ENCODE measurements at regions not wholly inside any gene's neighbourhood (a gene's known extent, or its start where the extent isn't known, plus 50 kb on each side); places are given as distances from the start of the nearest gene placed in this dataset.

- Histone ChIP-seq H3K4me3 (ENCODE audit: control insufficient read depth in 2 of 3, extremely low read depth in 1 of 3, insufficient read depth in 2 of 3, low read depth in 1 of 3, low read length in 3 of 3) (no peak overlapping the region), H3K36me3 (ENCODE audit: control insufficient read depth in 2 of 2, extremely low read depth in 1 of 2, insufficient read depth in 2 of 2, low read length in 2 of 2) (no peaks in the 10 kb centered on the region), H3K27ac (ENCODE audit: control insufficient read depth, insufficient read depth, low read length) (no peak overlapping the region), H4K20me1 (ENCODE audit: control insufficient read depth, extremely low read depth, insufficient read depth, low read length) (no peaks in the 10 kb centered on the region), H3K27me3 (ENCODE audit: control insufficient read depth, extremely low read depth, insufficient read depth, low read length) (no peaks in the 10 kb centered on the region), H3K9me3 (ENCODE audit: control insufficient read depth, low read depth, low read length) (no peaks in the 10 kb centered on the region), H3K79me2 (ENCODE audit: control insufficient read depth, insufficient read depth, low read length) (no peaks in the 10 kb centered on the region), H3K9me1 (ENCODE audit: control insufficient read depth, extremely low read depth, insufficient read depth, low read length) (no peaks in the 10 kb centered on the region), H3K4me1 (ENCODE audit: control insufficient read depth, extremely low read depth, insufficient read depth, low read length) (no peaks in the 10 kb centered on the region), H3K4me2 (ENCODE audit: control insufficient read depth, extremely low read depth, insufficient read depth, low read depth, low read length) (no peak overlapping the region), H2AFZ (ENCODE audit: control insufficient read depth, low read length) (no peak overlapping the region), H3K9ac (ENCODE audit: control insufficient read depth, extremely low read depth, insufficient read depth, low read length) (no peak overlapping the region)
- no peak for FAIRE-seq
- DNase-seq (ENCODE audit: low read depth, low spot score), result no peak
- dilution Hi-C loops (cut with MboI; ENCODE audit: extremely low pct_ligation_motif_present, low sequenced_read_pairs), result no loop called here
- TF ChIP-seq EZH2 (IDR thresholded peaks at IDR 0.05; ENCODE audit: low read length) (no peak), CTCF (optimal IDR thresholded peaks at IDR 0.05 in 1 of 3, IDR thresholded peaks at IDR 0.05 in 1 of 3, conservative IDR thresholded peaks at IDR 0.05 in 1 of 3; ENCODE audit: extremely low read depth in 1 of 3, insufficient read depth in 2 of 3, low read length in 3 of 3) (no peak)
Observed at GRCh38 chr10:57472823-57473619, 794.7 kb downstream of the IPMK start.

GRCh38 chr10:57468894-57469432, 798.7 kb downstream of the IPMK start:
- dilution Hi-C loops (cut with MboI; ENCODE audit: extremely low pct_ligation_motif_present, low sequenced_read_pairs), result no loop called here
- Histone ChIP-seq H4K20me1 (ENCODE audit: control insufficient read depth, extremely low read depth, insufficient read depth, low read length) (no peaks in the 10 kb centered on the region), H3K4me1 (ENCODE audit: control insufficient read depth, extremely low read depth, insufficient read depth, low read length) (no peaks in the 10 kb centered on the region), H3K9me3 (ENCODE audit: control insufficient read depth, low read depth, low read length) (no peaks in the 10 kb centered on the region), H3K9me1 (ENCODE audit: control insufficient read depth, extremely low read depth, insufficient read depth, low read length) (no peaks in the 10 kb centered on the region), H3K4me2 (ENCODE audit: control insufficient read depth, extremely low read depth, insufficient read depth, low read depth, low read length) (no peak overlapping the region), H3K27me3 (ENCODE audit: control insufficient read depth, extremely low read depth, insufficient read depth, low read length) (no peaks in the 10 kb centered on the region), H3K9ac (ENCODE audit: control insufficient read depth, extremely low read depth, insufficient read depth, low read length) (no peak overlapping the region), H3K27ac (ENCODE audit: control insufficient read depth, insufficient read depth, low read length) (no peak overlapping the region), H3K36me3 (ENCODE audit: control insufficient read depth in 2 of 2, extremely low read depth in 1 of 2, insufficient read depth in 2 of 2, low read length in 2 of 2) (no peaks in the 10 kb centered on the region), H3K4me3 (ENCODE audit: control insufficient read depth in 2 of 3, extremely low read depth in 1 of 3, insufficient read depth in 2 of 3, low read depth in 1 of 3, low read length in 3 of 3) (no peak overlapping the region), H3K79me2 (ENCODE audit: control insufficient read depth, insufficient read depth, low read length) (no peaks in the 10 kb centered on the region), H2AFZ (ENCODE audit: control insufficient read depth, low read length) (no peak overlapping the region)
- DNase-seq (ENCODE audit: low read depth, low spot score), result no peak
- FAIRE-seq, result no peak
- no peak for TF ChIP-seq EZH2 (IDR thresholded peaks at IDR 0.05; ENCODE audit: low read length)
- TF ChIP-seq CTCF (optimal IDR thresholded peaks at IDR 0.05 in 1 of 3, IDR thresholded peaks at IDR 0.05 in 1 of 3, conservative IDR thresholded peaks at IDR 0.05 in 1 of 3; ENCODE audit: extremely low read depth in 1 of 3, insufficient read depth in 2 of 3, low read length in 3 of 3), result no peak

Data from keratinocyte (primary cell).